ENCODE measurements at regions not wholly inside any gene's neighbourhood (a gene's known extent, or its start where the extent isn't known, plus 50 kb on each side); places are given as distances from the start of the nearest gene placed in this dataset.

- TF ChIP-seq POLR2A (IDR thresholded peaks at IDR 0.05; ENCODE audit: low read length) (no peak), GATA1 (IDR thresholded peaks at IDR 0.05; ENCODE audit: low read depth, low read length) (no peak)
Observed at GRCh38 chr13:85262499-85262898, 536.7 kb downstream of the SLITRK6 start.

All from erythroblast (primary cell).